GM12872 (cell line): ENCODE measurements at regions not wholly inside any gene's neighbourhood (a gene's known extent, or its start where the extent isn't known, plus 50 kb on each side); places are given as distances from the start of the nearest gene placed in this dataset.

Source experiments
- TF ChIP-seq, protein P1 (sequence below): IDR thresholded peaks from 3 replicates; pipeline ENCODE4 v1.5.1; 2011; ENCODE audit warnings: low read depth, mild to moderate bottlenecking, low read length, moderate library complexity; ENCODE audit not compliant: insufficient read depth

DNA sequence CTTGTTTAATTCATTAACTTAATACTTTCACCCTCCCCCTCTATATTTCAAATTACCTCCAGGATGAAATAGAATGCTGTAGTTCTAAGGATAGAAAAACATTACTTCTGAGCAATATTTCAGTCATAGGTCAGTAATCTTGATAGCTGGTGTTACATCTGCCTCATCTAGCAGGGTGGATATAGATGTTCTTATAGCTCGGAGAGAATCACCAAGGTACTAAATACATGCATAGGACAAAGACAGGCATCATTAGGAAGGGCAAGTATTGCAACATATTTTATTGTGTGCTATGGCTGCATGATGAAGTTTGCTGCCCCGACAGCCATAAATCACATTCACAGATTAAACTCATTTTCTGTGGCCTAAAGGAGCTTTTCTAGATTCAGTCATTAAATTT lies 601.0 kb downstream of the FGF9 start:
- TF ChIP-seq, protein P1, sequence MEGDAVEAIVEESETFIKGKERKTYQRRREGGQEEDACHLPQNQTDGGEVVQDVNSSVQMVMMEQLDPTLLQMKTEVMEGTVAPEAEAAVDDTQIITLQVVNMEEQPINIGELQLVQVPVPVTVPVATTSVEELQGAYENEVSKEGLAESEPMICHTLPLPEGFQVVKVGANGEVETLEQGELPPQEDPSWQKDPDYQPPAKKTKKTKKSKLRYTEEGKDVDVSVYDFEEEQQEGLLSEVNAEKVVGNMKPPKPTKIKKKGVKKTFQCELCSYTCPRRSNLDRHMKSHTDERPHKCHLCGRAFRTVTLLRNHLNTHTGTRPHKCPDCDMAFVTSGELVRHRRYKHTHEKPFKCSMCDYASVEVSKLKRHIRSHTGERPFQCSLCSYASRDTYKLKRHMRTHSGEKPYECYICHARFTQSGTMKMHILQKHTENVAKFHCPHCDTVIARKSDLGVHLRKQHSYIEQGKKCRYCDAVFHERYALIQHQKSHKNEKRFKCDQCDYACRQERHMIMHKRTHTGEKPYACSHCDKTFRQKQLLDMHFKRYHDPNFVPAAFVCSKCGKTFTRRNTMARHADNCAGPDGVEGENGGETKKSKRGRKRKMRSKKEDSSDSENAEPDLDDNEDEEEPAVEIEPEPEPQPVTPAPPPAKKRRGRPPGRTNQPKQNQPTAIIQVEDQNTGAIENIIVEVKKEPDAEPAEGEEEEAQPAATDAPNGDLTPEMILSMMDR: no peak

DNA sequence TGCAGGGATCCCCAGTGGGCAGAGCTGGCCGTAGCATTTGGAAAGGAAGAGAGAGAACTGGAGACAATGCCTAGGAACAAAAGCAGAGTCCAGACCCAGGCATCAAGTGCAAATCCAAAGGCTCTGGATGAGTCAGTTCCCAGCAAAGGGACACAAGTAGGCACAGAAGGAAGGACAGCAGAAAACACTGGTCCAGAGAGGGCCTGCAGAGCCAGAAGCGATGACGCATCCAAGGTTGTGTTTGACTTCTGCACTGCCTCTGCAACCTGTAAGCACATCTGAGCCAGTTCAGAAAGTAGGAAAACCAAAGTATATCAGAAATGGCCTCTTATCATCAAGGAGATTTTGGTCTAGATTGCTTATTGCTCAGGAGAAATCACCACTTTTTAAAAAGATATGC lies 604.5 kb downstream of the FGF9 start:
- TF ChIP-seq, protein P1: no peak

DNA sequence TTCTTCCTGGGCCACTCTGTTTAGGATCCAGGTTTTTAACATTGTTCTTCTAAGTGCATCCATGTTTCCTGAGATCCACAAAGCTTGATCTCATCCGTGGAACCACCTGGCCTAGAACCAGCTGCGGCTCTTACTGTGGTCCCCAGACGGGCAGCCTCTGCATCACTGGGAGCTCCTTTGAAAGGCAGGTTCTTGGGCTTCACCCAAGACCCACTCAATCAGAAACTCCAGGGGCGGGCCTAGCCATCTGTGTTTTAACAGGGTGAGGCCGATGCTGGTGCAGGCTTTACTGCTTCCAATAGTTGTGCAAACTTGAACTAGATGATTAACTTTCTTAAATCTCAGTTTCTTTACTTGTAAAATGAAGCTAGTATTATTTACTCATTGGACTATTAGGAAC lies 605.7 kb downstream of the FGF9 start:
- TF ChIP-seq, protein P1: no peak

DNA sequence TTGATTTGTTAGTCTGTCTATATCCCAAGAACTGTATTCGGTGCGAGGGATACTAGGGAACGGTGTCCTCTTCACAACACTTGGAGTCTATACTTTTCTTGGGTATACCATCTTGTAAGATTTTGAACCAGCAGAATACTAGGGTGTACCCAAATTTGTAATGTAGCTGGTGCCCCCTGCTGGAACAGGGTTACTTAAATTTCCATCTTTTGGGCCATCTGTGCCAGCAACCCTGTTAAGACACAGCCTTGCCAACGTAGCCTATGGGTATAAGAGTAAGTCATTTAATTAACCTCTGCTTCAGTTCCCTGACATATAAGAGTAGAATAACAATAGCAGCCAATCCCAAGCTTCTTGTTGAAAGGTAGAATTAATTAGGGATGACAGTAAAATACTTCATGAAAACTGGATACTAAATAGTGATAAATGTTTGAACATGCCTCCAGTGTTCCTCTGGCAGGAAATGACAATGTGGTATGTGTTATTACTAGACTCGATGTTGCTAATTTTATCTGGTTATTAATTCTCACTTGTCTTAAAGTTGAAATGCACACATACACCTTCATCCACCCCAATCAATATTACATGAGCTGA lies 607.6 kb downstream of the FGF9 start:
- TF ChIP-seq, protein P1: peak; percentile 59

DNA sequence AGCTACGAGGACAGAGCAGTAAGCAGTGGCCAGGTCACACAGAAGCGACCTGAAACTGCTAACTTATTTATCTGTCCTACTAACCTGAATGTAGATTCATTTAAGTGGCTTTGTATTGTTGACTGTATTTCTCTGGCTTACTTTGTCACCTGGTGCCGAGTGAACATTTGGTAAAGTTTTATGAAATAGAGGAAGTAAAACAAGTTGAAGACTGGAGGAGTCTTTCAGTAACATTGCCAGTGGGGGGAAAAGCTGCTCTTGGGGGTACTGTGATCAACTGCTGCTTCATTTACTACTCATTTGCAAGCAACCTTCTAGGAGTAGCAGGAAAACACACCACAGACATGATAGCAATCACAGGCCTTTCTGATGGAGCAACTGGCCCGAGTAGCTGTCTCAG lies 615.0 kb downstream of the FGF9 start:
- TF ChIP-seq, protein P1: no peak

DNA sequence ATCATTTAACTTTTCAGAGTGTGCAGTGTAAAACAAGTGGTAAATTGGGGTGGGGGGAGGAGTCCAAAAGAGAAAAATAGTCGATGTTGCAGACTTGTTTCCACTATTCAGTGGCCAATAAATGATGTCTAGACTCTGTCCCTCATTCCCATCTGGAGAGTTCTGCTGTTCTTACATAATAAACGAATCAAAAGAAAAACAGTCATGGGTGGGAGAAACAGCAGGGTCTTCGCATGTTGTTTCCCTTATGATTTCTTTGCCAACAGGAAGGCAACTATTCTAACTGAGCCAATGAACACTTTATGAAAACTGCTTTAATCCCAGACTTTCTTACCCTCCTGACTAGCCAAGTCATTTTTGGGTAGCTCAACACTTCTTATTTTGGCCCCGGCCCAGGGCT lies 615.5 kb downstream of the FGF9 start:
- TF ChIP-seq, protein P1: no peak

DNA sequence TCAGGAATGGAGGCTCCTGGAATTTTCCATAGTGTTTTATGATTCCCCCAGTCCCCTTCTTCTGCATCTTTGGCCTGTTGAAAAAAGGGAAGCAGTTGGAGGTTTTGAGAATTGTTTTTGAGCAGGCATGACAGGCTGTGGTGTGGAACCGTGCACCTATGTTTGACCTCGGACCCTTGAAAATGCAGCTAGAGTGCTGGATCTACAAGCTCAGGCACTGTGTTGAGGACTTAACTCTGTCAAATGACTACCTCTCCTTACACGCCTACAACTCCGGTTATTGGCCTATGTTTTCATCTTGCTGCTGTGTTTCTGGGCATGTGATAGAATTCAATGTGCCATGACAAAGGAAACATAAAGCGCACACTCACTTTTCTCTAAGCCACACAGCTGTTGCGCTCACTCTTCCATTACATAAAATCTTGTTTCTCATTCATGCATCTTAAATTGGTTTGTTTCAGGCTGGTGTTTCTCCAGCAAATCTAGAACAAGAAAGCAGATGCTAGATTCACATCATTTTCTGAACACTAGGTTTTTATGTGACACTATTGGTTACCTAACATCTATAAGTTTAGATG lies 616.6 kb downstream of the FGF9 start:
- TF ChIP-seq, protein P1: no peak

DNA sequence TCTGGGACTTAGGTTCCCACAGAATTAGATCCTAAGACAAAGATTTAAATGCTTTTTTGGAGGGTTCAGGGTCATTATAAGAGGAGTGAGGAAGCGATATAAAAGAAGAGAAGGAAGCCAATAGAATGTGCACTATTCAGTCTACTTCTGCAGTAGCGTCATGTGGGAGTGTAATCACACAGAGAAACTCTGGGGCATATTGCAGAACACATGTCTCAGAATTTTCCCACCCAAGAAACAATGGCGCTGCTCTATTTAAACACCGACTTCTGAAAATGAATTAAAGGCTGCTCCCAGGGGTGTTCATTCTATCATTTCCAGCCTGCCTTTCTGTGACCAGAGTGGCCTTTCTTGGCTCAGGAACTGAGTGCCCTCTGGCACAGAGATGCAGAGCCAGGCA lies 617.6 kb downstream of the FGF9 start:
- TF ChIP-seq, protein P1: no peak
